GM12878 (cell line): ENCODE measurements at regions not wholly inside any gene's neighbourhood (a gene's known extent, or its start where the extent isn't known, plus 50 kb on each side); places are given as distances from the start of the nearest gene placed in this dataset.
A peak's percentile ranks its signal among the peaks of the same experiment; 100 is the strongest.

Source experiments
- ATAC-seq: fragments of 200-7000 bp; cut with Tn5 transposase; 3 replicates; pipeline ENCODE4 v1.9.1; 2020; ENCODE audit warnings: mild to moderate bottlenecking, moderate library complexity
- BruUV-seq: library from RNA; stranded (reverse); fragments of 400-500 nt; replicated peaks from 2 replicates; lab custom pipeline; 2021; lab: Mats Ljungman, UMichigan
- CTCF ChIA-PET: fragments of 300-600 bp; sonication (Branson Sonifier 250); formaldehyde crosslinking; extraction: SDS; loops from one replicate; lab custom pipeline; 2021; ENCODE audit warnings: inconsistent platforms; lab: Yijun Ruan, JAX
- POLR2A ChIA-PET: fragments of 350-600 bp; formaldehyde crosslinking; extraction: SDS; loops from one replicate; lab custom pipeline; 2021; ENCODE audit warnings: inconsistent platforms; lab: Charles Lee
- RAD21 ChIA-PET: fragments of 300-600 bp; sonication (Branson Sonifier 250); formaldehyde crosslinking; loops from one replicate; lab custom pipeline; 2023; ENCODE audit warnings: antibody characterized with exemption; ENCODE audit not compliant: unreplicated experiment; lab: Charles Lee
- SMC1A ChIA-PET: fragments of 300-600 bp; sonication (Branson Sonifier 250); formaldehyde crosslinking; loops from one replicate; lab custom pipeline; 2023; ENCODE audit not compliant: unreplicated experiment, uncharacterized antibody; lab: Charles Lee
- DNase-seq: peaks from one replicate; pipeline ENCODE4 v3.0.0-alpha.2; 2011; ENCODE audit warnings: low read depth, low spot score
- FAIRE-seq: peaks from 3 replicates; lab custom pipeline; 2011; peaks lifted over from hg19 to GRCh38; lab: Jason Lieb, UNC
- H2AFZ ChIP-seq: 2 replicates; pipeline ENCODE4 v1.6.0; 2011; ENCODE audit warnings: low read depth, low read length, control low read depth; ENCODE audit not compliant: control insufficient read depth
- H3K27ac ChIP-seq: 2 replicates; pipeline ENCODE4 v1.5.1; 2011; ENCODE audit warnings: control low read depth; ENCODE audit not compliant: control insufficient read depth, insufficient read depth
- H3K27me3 ChIP-seq, 2 experiments: replicated peaks in 1 of 2; 2 replicates each; pipeline versions ENCODE4 v1.6.0 to v1.6.1; 2011; ENCODE audit warnings: low read length in 1 of 2; ENCODE audit not compliant: control insufficient read depth in 2 of 2, insufficient read depth in 2 of 2
- H3K36me3 ChIP-seq, 2 experiments: 2 replicates each; pipeline ENCODE4 v1.5.1; 2011; ENCODE audit warnings: low read length in 1 of 2; ENCODE audit not compliant: control insufficient read depth in 2 of 2, insufficient read depth in 2 of 2
- H3K4me1 ChIP-seq: 2 replicates; pipeline ENCODE4 v1.6.1; 2011; ENCODE audit warnings: mild to moderate bottlenecking, low read length, moderate library complexity, mixed read lengths; ENCODE audit not compliant: control insufficient read depth, insufficient read depth
- H3K4me2 ChIP-seq: 2 replicates; pipeline ENCODE4 v1.6.0; 2011; ENCODE audit warnings: control low read depth; ENCODE audit not compliant: control insufficient read depth, insufficient read depth
- H3K4me3 ChIP-seq: fragments of 200-600 bp; sonication (generic); 2 replicates; pipeline ENCODE4 v1.5.1; 2016
- H3K79me2 ChIP-seq: 2 replicates; pipeline ENCODE4 v1.6.0; 2011; ENCODE audit warnings: low read length; ENCODE audit not compliant: control insufficient read depth, insufficient read depth
- H3K9ac ChIP-seq: 2 replicates; pipeline ENCODE4 v1.8.0; 2011; ENCODE audit warnings: low read length, control low read depth, mixed read lengths; ENCODE audit not compliant: control insufficient read depth, insufficient read depth
- H3K9me3 ChIP-seq: replicated peaks from 3 replicates; pipeline ENCODE4 v1.5.1; 2011; ENCODE audit warnings: mild to moderate bottlenecking, low read length; ENCODE audit not compliant: control insufficient read depth, insufficient read depth
- H4K20me1 ChIP-seq: 2 replicates; pipeline ENCODE4 v1.6.0; 2011; ENCODE audit not compliant: control insufficient read depth, insufficient read depth
- CREM ChIP-seq: IDR thresholded peaks from 2 replicates; pipeline ENCODE4 v1.6.1; 2014; ENCODE audit warnings: antibody characterized with exemption, low read depth
- IKZF2 ChIP-seq, 2 experiments: fragments of 450-650 bp; IDR thresholded peaks; 2 replicates each; pipeline ENCODE4 v1.6.1; 2017; ENCODE audit warnings: mild to moderate bottlenecking in 2 of 2, moderate library complexity in 2 of 2
- JUNB ChIP-seq: IDR thresholded peaks from 2 replicates; pipeline ENCODE4 v1.6.1; 2016; ENCODE audit warnings: antibody characterized with exemption, mild to moderate bottlenecking
- MTA2 ChIP-seq: fragments of 450-650 bp; IDR thresholded peaks from 2 replicates; pipeline ENCODE4 v1.6.1; 2016; ENCODE audit warnings: low read depth, mild to moderate bottlenecking, moderate library complexity
- POU2F2 ChIP-seq: IDR thresholded peaks from 3 replicates; pipeline ENCODE4 v1.6.1; 2011; ENCODE audit warnings: low read depth, mild to moderate bottlenecking, low read length, borderline replicate concordance
- RUNX3 ChIP-seq: IDR thresholded peaks from 2 replicates; pipeline ENCODE4 v1.6.1; 2012; ENCODE audit warnings: low read length, inconsistent platforms
- SMAD5 ChIP-seq: IDR thresholded peaks from 2 replicates; pipeline ENCODE4 v1.6.1; 2016; ENCODE audit warnings: antibody characterized with exemption, low read depth
- ZNF274 ChIP-seq: IDR thresholded peaks from one replicate; pipeline ENCODE4 v1.8.0; 2011; ENCODE audit not compliant: insufficient read length, insufficient read depth
- in situ Hi-C: fragments of 300-500 bp; cut with MboI; formaldehyde crosslinking; loops from 9 replicates; pipeline ENCODE4 v1.14.3; 2018; ENCODE audit warnings: mixed read lengths
- intact Hi-C: fragments of 100-400 bp; cut with micrococcal nuclease; formaldehyde crosslinking; loops from one replicate; pipeline ENCODE4 v1.14.2; 2022; ENCODE audit not compliant: unreplicated experiment
- TF ChIP-seq, protein P1 (sequence below): fragments of 450-650 bp; IDR thresholded peaks from 2 replicates; pipeline ENCODE4 v1.6.1; 2016; ENCODE audit warnings: mild to moderate bottlenecking
- TF ChIP-seq, protein P2 (sequence below): IDR thresholded peaks from 2 replicates; pipeline ENCODE4 v1.6.1; 2011; ENCODE audit warnings: borderline replicate concordance, low read depth, mild to moderate bottlenecking, moderate library complexity, low read length; ENCODE audit not compliant: insufficient read depth, poor library complexity, severe bottlenecking

DNA sequence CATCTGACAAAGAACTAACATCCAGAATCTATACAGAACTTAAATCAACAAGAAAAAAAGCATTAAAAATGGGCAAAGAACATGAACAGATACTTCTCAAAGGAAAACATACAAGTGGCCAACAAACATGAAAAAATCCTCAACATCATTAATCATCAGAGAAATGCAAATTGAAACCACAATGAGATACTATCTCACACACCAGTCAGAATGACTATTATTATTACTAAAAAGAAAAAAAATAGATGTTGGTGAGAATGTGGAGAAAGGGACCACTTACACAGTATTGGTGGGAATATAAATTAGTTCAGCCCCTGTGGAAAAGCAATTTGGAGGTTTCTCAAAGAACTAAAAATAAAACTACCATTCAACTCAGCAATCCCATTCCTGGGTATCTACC is 89.1 kb upstream of the ADO start:
- in situ Hi-C loops: no loop called here
- H3K27me3 ChIP-seq: no peaks in the 10 kb centered on the region
- no peak overlapping the region for H2AFZ ChIP-seq
- TF ChIP-seq POU2F2 (peak; percentile 54; the same call in 1 of the 3 replicates), SMAD5 (no peak), RUNX3 (peak; percentile 45; the same call in 1 of the 2 replicates), CREM (no peak), ZNF274 (no peak), JUNB (peak; percentile 56; the same call in 1 of the 2 replicates), MTA2 (0 out of 2 replicates have a peak, but pooled peaks have one; percentile 34), IKZF2 (IDR thresholded peaks at IDR 0.05) (peak in 1 of 2 experiments; percentile 36; a peak in 1 of 4 replicates)
- TF ChIP-seq, protein P1, sequence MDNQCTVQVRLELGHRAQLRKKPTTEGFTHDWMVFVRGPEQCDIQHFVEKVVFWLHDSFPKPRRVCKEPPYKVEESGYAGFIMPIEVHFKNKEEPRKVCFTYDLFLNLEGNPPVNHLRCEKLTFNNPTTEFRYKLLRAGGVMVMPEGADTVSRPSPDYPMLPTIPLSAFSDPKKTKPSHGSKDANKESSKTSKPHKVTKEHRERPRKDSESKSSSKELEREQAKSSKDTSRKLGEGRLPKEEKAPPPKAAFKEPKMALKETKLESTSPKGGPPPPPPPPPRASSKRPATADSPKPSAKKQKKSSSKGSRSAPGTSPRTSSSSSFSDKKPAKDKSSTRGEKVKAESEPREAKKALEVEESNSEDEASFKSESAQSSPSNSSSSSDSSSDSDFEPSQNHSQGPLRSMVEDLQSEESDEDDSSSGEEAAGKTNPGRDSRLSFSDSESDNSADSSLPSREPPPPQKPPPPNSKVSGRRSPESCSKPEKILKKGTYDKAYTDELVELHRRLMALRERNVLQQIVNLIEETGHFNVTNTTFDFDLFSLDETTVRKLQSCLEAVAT: 0 out of 2 replicates have a peak, but pooled peaks have one; percentile 16
- TF ChIP-seq, protein P2, sequence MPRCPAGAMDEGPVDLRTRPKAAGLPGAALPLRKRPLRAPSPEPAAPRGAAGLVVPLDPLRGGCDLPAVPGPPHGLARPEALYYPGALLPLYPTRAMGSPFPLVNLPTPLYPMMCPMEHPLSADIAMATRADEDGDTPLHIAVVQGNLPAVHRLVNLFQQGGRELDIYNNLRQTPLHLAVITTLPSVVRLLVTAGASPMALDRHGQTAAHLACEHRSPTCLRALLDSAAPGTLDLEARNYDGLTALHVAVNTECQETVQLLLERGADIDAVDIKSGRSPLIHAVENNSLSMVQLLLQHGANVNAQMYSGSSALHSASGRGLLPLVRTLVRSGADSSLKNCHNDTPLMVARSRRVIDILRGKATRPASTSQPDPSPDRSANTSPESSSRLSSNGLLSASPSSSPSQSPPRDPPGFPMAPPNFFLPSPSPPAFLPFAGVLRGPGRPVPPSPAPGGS: no peak
- TF ChIP-seq, all 136 proteins: peak for 6
- no peak for FAIRE-seq
- no TSS peak for BruUV-seq
- DNase-seq: no peak
- ATAC-seq: peak; percentile 40; the same call in 2 of the 3 replicates
- ChIA-PET CTCF (interaction anchor here (1.5 kb wide), 1 partner anchor 258 kb away, joined by 3 read pairs; no protein-coding TSS in a partner anchor), SMC1A (interaction anchor here (1.6 kb wide), 1 partner anchor 9 kb away, joined by 3 read pairs; no protein-coding TSS in a partner anchor), RAD21 (no interaction called here), POLR2A (interaction anchor here (0.6 kb wide), 1 partner anchor 98 kb away, joined by 3 read pairs; no protein-coding TSS in a partner anchor)
- Histone ChIP-seq H3K36me3 (no peaks in the 10 kb centered on the region), H3K79me2 (no peaks in the 10 kb centered on the region), H3K9me3 (peaks cover 5% of the 10 kb centered on the region; the same call in 2 of the 3 replicates), H3K27ac (no peak overlapping the region), H3K4me3 (no peak overlapping the region), H4K20me1 (no peaks in the 10 kb centered on the region), H3K4me1 (no peaks in the 10 kb centered on the region), H3K9ac (no peak overlapping the region), H3K4me2 (no peak overlapping the region)
- intact Hi-C loops: no loop called here
